Gastroesophageal sphincter (tissue), 4 donors: ENCODE measurements at regions not wholly inside any gene's neighbourhood (a gene's known extent, or its start where the extent isn't known, plus 50 kb on each side); places are given as distances from the start of the nearest gene placed in this dataset.

Source experiments
- ATAC-seq: fragments of 150-250 bp; one replicate; pipeline ENCODE4 v1.9.1; 2016; ENCODE audit warnings: mild to moderate bottlenecking, moderate library complexity
- H3K27ac ChIP-seq, 4 donors: fragments of 200-600 bp; sonication (generic) in 3 of 4; 1 replicate in 3 of 4; 2 replicates in 1 of 4; pipeline ENCODE4 v1.5.1; 2016 to 2019
- H3K27me3 ChIP-seq: fragments of 200-600 bp; sonication (generic); one replicate; pipeline ENCODE4 v1.5.1; 2019
- H3K36me3 ChIP-seq, 2 donors: fragments of 200-600 bp; sonication (generic); one replicate each; pipeline ENCODE4 v1.5.1; 2019; ENCODE audit warnings: control low read depth in 1 of 2
- H3K4me1 ChIP-seq, 3 donors: fragments of 200-600 bp; sonication (generic); 1 replicate in 2 of 3; 2 replicates in 1 of 3; pipeline ENCODE4 v1.5.1; 2016 to 2019; ENCODE audit warnings: control low read depth in 2 of 3
- H3K4me3 ChIP-seq, 2 donors: fragments of 200-600 bp; sonication (generic); one replicate each; pipeline ENCODE4 v1.5.1; 2019; ENCODE audit warnings: mild to moderate bottlenecking in 1 of 2, moderate library complexity in 1 of 2
- H3K9me3 ChIP-seq, 3 donors: fragments of 200-600 bp; sonication (generic); one replicate each; pipeline ENCODE4 v1.5.1; 2017 to 2019; ENCODE audit warnings: control low read depth in 2 of 3
- EP300 ChIP-seq: sonication (generic); formaldehyde crosslinking; IDR thresholded peaks from one replicate; pipeline ENCODE4 v1.6.1; 2017; ENCODE audit warnings: antibody characterized with exemption, mild to moderate bottlenecking
- POLR2A ChIP-seq, 2 donors: fragments of 450-650 bp; IDR thresholded peaks; one replicate each; pipeline ENCODE4 v1.6.1; 2017; ENCODE audit warnings: antibody characterized with exemption in 2 of 2, mild to moderate bottlenecking in 2 of 2, moderate library complexity in 1 of 2
- POLR2AphosphoS5 ChIP-seq: sonication (generic); formaldehyde crosslinking; IDR thresholded peaks from one replicate; pipeline ENCODE4 v1.6.1; 2017; ENCODE audit warnings: antibody characterized with exemption
- WGBS, 2 donors: methylation state at CpG; one replicate each; pipeline ENCODE4 v1.1.5; 2018; ENCODE audit warnings: low coverage in 1 of 2; 5-methylcytosine and 5-hydroxymethylcytosine counted together
- TF ChIP-seq, protein P1 (sequence below), 4 experiments: fragments of 200-600 bp in 2 of 4; fragments of 450-650 bp in 2 of 4; sonication (generic) in 1 of 4; IDR thresholded peaks; one replicate each; pipeline ENCODE4 v1.5.1; 2017 to 2019; ENCODE audit warnings: antibody characterized with exemption in 4 of 4, mild to moderate bottlenecking in 2 of 4, moderate library complexity in 2 of 4

DNA sequence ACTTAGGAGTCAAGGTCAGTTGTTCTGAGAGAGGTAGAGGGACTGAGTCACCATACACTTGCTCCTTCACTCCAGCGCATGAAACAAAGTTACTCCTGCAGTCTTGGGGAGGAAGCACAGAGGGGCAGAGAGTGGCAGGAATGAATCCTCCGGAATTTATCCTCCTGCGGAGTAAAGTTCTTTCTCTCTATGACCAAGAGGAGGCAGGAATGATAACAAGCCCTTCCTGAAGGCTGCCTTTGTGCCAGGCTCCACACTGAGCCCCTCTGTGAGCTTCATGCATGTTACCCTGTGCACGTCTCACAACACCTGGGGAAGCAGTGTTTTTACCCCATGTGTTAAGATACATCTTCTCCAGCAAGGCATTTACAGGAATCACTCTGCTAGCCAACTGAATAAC, 458.4 kb downstream of the KLF12 start:
- H3K36me3 ChIP-seq, result no peaks in the 10 kb centered on the region
- no peaks in the 10 kb centered on the region for H3K27me3 ChIP-seq
- H3K9me3 ChIP-seq, result no peaks in the 10 kb centered on the region
- WGBS, 2 donors, result 84 to 100% methylated on average over 2 to 3 of the region's 4 CpGs
- H3K27ac ChIP-seq, result no peak overlapping the region
- no peak for TF ChIP-seq POLR2AphosphoS5
- no peak for TF ChIP-seq EP300
- no peak for TF ChIP-seq POLR2A (IDR thresholded peaks at IDR 0.05)
- TF ChIP-seq, protein P1, sequence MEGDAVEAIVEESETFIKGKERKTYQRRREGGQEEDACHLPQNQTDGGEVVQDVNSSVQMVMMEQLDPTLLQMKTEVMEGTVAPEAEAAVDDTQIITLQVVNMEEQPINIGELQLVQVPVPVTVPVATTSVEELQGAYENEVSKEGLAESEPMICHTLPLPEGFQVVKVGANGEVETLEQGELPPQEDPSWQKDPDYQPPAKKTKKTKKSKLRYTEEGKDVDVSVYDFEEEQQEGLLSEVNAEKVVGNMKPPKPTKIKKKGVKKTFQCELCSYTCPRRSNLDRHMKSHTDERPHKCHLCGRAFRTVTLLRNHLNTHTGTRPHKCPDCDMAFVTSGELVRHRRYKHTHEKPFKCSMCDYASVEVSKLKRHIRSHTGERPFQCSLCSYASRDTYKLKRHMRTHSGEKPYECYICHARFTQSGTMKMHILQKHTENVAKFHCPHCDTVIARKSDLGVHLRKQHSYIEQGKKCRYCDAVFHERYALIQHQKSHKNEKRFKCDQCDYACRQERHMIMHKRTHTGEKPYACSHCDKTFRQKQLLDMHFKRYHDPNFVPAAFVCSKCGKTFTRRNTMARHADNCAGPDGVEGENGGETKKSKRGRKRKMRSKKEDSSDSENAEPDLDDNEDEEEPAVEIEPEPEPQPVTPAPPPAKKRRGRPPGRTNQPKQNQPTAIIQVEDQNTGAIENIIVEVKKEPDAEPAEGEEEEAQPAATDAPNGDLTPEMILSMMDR (IDR thresholded peaks at IDR 0.05), result no peak
- no peak overlapping the region for H3K4me3 ChIP-seq
- no peaks in the 10 kb centered on the region for H3K4me1 ChIP-seq
- ATAC-seq, result no peak

DNA sequence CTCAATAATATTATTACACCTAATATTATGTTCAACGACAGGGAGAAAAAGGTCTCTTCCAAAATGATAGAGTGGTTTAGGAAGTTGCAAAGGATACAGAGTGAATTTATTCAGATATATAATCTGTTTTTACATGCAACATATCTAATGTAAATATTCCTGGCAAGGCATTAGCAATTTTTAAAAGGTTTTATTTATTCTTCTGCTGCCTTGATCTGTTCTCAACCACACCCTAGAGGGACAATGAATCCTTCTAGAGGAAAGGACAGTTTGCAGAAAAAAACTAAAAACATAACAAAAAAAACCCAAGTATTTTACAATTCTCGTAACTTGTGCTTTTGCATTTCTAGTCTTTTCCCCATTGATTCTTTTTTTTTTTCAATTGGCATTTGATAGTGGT, 459.6 kb downstream of the KLF12 start:
- no peaks in the 10 kb centered on the region for H3K27me3 ChIP-seq

DNA sequence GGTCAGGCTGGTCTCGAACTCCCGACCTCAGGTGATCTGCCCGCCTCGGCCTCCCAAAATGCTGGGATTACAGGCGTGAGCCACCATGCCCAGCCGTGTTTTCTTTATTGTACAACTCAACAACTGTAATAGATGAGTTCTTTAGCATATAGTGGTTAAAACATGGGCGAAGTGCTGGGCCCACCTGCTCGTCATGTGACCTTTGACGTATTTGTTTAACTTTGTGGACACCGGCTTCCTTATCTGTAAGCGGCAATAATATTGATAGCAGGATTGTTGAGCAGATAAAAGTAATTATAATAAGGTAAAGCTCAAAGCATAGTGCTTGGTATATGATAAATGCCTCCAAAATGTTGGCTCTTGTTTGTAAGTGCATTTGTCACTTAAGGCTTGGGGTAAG, 460.3 kb downstream of the KLF12 start:
- Histone ChIP-seq H3K4me1 (no peaks in the 10 kb centered on the region), H3K4me3 (no peak overlapping the region), H3K27ac (no peak overlapping the region), H3K36me3 (no peaks in the 10 kb centered on the region), H3K27me3 (no peaks in the 10 kb centered on the region), H3K9me3 (no peaks in the 10 kb centered on the region)
- TF ChIP-seq EP300, result no peak
- no peak for TF ChIP-seq POLR2A (IDR thresholded peaks at IDR 0.05)
- TF ChIP-seq POLR2AphosphoS5, result no peak
- TF ChIP-seq, protein P1 (IDR thresholded peaks at IDR 0.05), result no peak
- WGBS, 2 donors, result 93 to 95% methylated on average over 7 to 10 of the region's 11 CpGs
- ATAC-seq, result no peak

More for the DNA sequence above, 459.6 kb downstream of the KLF12 start:
- H3K4me1 ChIP-seq, result no peaks in the 10 kb centered on the region
- H3K4me3 ChIP-seq, result no peak overlapping the region
- no peaks in the 10 kb centered on the region for H3K36me3 ChIP-seq
- WGBS, 2 donors, result 84 to 97% methylated on average over 2 of the region's 2 CpGs
- no peak overlapping the region for H3K27ac ChIP-seq
- no peak for ATAC-seq
- no peaks in the 10 kb centered on the region for H3K9me3 ChIP-seq
- TF ChIP-seq, protein P1 (IDR thresholded peaks at IDR 0.05), result no peak
- TF ChIP-seq POLR2AphosphoS5 (no peak), EP300 (no peak), POLR2A (IDR thresholded peaks at IDR 0.05) (no peak)

DNA sequence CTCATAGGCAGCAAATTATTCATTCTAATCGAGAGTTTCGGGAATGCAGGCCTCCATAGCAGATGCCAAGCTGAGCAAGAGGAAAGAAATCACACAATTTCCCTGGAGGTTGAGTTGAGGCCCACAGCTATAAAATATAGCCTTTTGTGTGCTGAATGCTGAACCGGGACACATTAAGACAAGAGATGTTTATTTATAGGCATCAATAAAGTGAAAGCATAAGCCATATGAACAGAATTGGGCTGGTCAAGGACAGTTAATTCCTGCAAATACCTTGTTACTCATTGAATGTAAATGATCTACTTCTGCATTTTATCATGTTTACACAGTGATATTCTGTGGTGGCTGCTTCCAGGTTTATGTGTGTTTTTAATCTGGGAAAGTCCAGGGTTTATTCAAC, 461.7 kb downstream of the KLF12 start:
- Histone ChIP-seq H3K36me3 (no peaks in the 10 kb centered on the region), H3K4me3 (no peak overlapping the region), H3K27ac (no peak overlapping the region), H3K9me3 (no peaks in the 10 kb centered on the region), H3K27me3 (no peaks in the 10 kb centered on the region), H3K4me1 (no peaks in the 10 kb centered on the region)
- TF ChIP-seq, protein P1 (IDR thresholded peaks at IDR 0.05), result no peak
- no peak for TF ChIP-seq EP300
- no peak for TF ChIP-seq POLR2A (IDR thresholded peaks at IDR 0.05)
- no peak for ATAC-seq
- WGBS, 2 donors, result 0 to 31% methylated on average over 1 of the region's 3 CpGs

DNA sequence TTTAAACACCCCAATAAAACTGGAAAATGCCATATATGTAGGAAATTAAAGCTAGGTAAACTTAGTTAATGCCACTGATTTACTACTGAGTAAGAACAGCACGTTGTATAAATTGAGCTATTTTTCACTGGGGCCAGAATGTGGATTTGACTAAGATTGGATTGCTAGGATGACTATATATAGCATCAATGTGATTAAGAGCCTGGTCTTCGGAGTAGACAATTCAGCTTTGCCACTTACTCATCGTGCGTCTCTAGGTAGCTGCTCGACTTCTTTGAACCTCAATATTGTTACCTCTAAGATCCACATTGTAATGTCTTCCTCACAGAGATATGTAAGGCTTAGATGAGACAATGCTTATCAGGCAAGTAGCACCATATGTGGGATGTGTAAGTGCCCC, 462.5 kb downstream of the KLF12 start:
- TF ChIP-seq POLR2AphosphoS5, result no peak
- TF ChIP-seq EP300, result no peak
- no peak for TF ChIP-seq POLR2A (IDR thresholded peaks at IDR 0.05)
- Histone ChIP-seq H3K4me3 (no peak overlapping the region), H3K36me3 (no peaks in the 10 kb centered on the region), H3K27ac (no peak overlapping the region), H3K9me3 (no peaks in the 10 kb centered on the region), H3K27me3 (no peaks in the 10 kb centered on the region), H3K4me1 (no peaks in the 10 kb centered on the region)
- WGBS, 2 donors, result 96 to 98% methylated on average over 3 to 5 of the region's 5 CpGs
- ATAC-seq, result no peak
